Karpas-422 (cell line): ENCODE measurements at regions not wholly inside any gene's neighbourhood (a gene's known extent, or its start where the extent isn't known, plus 50 kb on each side); places are given as distances from the start of the nearest gene placed in this dataset.
"Not testable (repeated sequence)": the region's sequence is repeated elsewhere in the genome, so short reads cannot be mapped to it uniquely, and the experiment has no call there.

ENCODE experiments used
- DNase-seq: peaks from one replicate; pipeline ENCODE4 v3.0.0-alpha.2; 2015
- H2AFZ ChIP-seq: fragments of 200-600 bp; sonication (generic); 2 replicates; pipeline ENCODE4 v1.6.1; 2014; ENCODE audit warnings: antibody characterized with exemption, low read length, mixed read lengths
- H3K27ac ChIP-seq: fragments of 200-600 bp; sonication (generic); 2 replicates; pipeline ENCODE4 v1.5.1; 2014; ENCODE audit warnings: mild to moderate bottlenecking, low read length, moderate library complexity
- H3K27me3 ChIP-seq: fragments of 200-600 bp; sonication (generic); 2 replicates; pipeline ENCODE4 v1.6.1; 2014; ENCODE audit warnings: low read length, mixed read lengths
- H3K36me3 ChIP-seq: fragments of 200-600 bp; sonication (generic); 2 replicates; pipeline ENCODE4 v1.6.1; 2014; ENCODE audit warnings: low read length, mixed read lengths; ENCODE audit not compliant: insufficient read depth
- H3K4me1 ChIP-seq: fragments of 200-600 bp; sonication (generic); 2 replicates; pipeline ENCODE4 v1.6.1; 2014; ENCODE audit warnings: mild to moderate bottlenecking, low read length, mixed read lengths
- H3K4me2 ChIP-seq: fragments of 200-600 bp; sonication (generic); 2 replicates; pipeline ENCODE4 v1.6.1; 2014; ENCODE audit warnings: low read length, low read depth, mild to moderate bottlenecking; ENCODE audit not compliant: poor library complexity, severe bottlenecking
- H3K4me3 ChIP-seq: fragments of 200-600 bp; sonication (generic); 2 replicates; pipeline ENCODE4 v1.5.1; 2014; ENCODE audit warnings: mild to moderate bottlenecking, antibody characterized with exemption, low read length, mixed read lengths
- H3K79me2 ChIP-seq: fragments of 200-600 bp; sonication (generic); 2 replicates; pipeline ENCODE4 v1.6.1; 2014; ENCODE audit warnings: mild to moderate bottlenecking, low read length, mixed read lengths
- H3K9ac ChIP-seq: fragments of 200-600 bp; sonication (generic); 2 replicates; pipeline ENCODE4 v1.6.0; 2014; ENCODE audit warnings: low read length
- H3K9me2 ChIP-seq: fragments of 200-600 bp; sonication (generic), shearing (Covaris generic); replicated peaks from 2 replicates; pipeline ENCODE4 v1.6.0; 2014; ENCODE audit warnings: mild to moderate bottlenecking, low read length, moderate library complexity; ENCODE audit not compliant: insufficient read depth
- H3K9me3 ChIP-seq: fragments of 300-700, 200-600 bp; sonication (generic); 2 replicates; pipeline ENCODE4 v1.6.1; 2014; ENCODE audit warnings: low read length, mixed read lengths
- H4K20me1 ChIP-seq: fragments of 200-600 bp; sonication (generic); 2 replicates; pipeline ENCODE4 v1.6.1; 2014; ENCODE audit warnings: mild to moderate bottlenecking, antibody characterized with exemption, low read length, low read depth; ENCODE audit not compliant: insufficient read depth

DNA sequence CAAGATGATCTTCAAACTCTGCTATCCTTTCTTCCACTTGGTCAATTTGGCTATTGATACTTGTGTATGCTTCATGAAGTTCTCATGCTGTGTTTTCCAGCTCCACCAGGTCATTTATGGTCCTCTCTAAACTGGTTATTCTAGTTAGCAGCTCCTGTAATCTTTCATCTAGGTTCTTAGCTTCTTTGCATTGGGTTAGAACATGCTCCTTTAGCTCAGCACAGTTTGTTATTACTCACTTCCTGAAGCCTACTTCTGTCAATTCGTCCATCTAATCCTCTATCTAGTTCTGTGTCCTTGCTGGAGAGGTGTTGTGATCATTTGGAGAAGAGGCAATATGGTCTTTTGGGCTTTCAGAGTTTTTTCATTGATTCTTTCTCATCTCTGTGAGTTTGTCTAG, 430.2 kb upstream of the ACVR2A start:
- not testable (repeated sequence) for H3K4me2 ChIP-seq, H3K36me3 ChIP-seq, H3K4me3 ChIP-seq, H3K9me2 ChIP-seq, H3K9ac ChIP-seq, H3K27me3 ChIP-seq, H3K4me1 ChIP-seq, H3K27ac ChIP-seq, H3K79me2 ChIP-seq, H4K20me1 ChIP-seq, H3K9me3 ChIP-seq, H2AFZ ChIP-seq
- DNase-seq: peak; percentile 21

DNA sequence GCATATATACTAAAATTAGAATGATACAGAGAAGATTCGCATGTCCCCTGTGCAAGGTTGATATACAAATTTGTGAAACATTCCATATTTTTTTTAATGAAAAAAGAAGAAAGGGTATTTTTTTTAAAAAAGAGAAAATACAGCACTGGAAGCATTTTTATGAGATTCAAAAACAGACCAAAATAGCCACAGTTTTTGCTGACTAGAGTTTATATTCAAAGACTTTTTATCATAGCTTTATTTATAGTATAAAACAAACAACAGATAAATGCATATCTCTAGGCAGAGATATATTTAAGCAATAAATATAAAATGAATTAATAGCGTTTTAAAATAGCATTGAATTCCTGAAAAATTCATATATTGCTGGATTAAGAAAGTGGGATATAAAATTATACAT, 436.5 kb upstream of the ACVR2A start:
- H3K27me3 ChIP-seq: no peaks in the 10 kb centered on the region

DNA sequence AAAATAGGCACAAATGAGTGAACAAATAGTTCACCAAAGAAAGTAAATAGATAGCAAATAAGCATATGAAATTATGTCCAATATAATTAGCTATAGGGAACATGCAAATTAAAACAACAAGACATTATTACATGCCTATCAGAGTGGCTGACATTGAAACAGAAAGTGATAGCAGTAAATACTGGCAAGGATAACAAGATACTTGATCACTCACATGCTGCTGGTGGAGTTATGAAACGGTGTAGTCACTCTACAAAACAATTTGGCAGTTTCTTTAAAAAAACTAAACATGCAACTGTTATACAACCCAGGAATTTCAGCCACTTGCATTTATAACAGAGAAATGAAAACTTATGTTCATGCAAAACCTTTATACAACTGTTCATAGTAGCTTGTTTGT, 439.2 kb upstream of the ACVR2A start:
- Histone ChIP-seq H3K27me3 (0 out of 2 replicates have a peak, but pooled peaks cover 2% of the 10 kb centered on the region), H3K4me1 (no peaks in the 10 kb centered on the region), H3K9me2 (no peaks in the 10 kb centered on the region), H3K27ac (no peak overlapping the region), H3K79me2 (no peaks in the 10 kb centered on the region), H3K4me3 (no peak overlapping the region), H3K9me3 (no peaks in the 10 kb centered on the region), H3K4me2 (no peak overlapping the region), H4K20me1 (no peaks in the 10 kb centered on the region), H2AFZ (no peak overlapping the region), H3K9ac (no peak overlapping the region), H3K36me3 (no peaks in the 10 kb centered on the region)
- DNase-seq: no peak

More for the DNA sequence above, 436.5 kb upstream of the ACVR2A start:
- no peaks in the 10 kb centered on the region for H3K9me3 ChIP-seq
- H4K20me1 ChIP-seq: no peaks in the 10 kb centered on the region
- no peak overlapping the region for H3K4me2 ChIP-seq
- no peak overlapping the region for H3K9ac ChIP-seq
- no peaks in the 10 kb centered on the region for H3K9me2 ChIP-seq
- H3K36me3 ChIP-seq: no peaks in the 10 kb centered on the region
- H3K27ac ChIP-seq: no peak overlapping the region
- H3K79me2 ChIP-seq: no peaks in the 10 kb centered on the region
- H3K4me3 ChIP-seq: no peak overlapping the region
- H2AFZ ChIP-seq: no peak overlapping the region
- H3K4me1 ChIP-seq: no peaks in the 10 kb centered on the region
- no peak for DNase-seq

DNA sequence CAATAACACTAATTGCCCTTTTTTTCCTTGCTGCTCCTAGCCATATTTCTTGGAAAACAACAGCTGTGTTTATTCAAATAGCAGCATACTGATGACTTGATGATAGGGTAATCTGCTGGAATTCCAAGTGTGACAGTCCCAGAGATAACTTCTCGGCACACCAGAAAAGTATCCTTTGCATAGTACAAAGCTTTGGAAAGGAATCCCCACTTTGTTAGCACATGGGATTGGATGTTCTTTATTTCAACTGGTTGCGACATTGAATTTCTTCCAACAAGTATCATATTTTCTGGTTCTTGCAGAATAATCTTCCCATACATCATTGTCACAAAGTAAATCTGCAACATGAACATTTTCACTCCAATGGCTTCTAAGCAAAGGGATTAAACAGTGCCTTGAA, 445.8 kb upstream of the ACVR2A start:
- Histone ChIP-seq H3K79me2 (no peaks in the 10 kb centered on the region), H3K27ac (no peak overlapping the region), H3K4me1 (no peaks in the 10 kb centered on the region), H2AFZ (no peak overlapping the region), H3K9me3 (no peaks in the 10 kb centered on the region), H3K27me3 (0 out of 2 replicates have a peak, but pooled peaks cover 3% of the 10 kb centered on the region), H3K4me2 (no peak overlapping the region), H3K9ac (no peak overlapping the region), H3K9me2 (no peaks in the 10 kb centered on the region), H3K4me3 (no peak overlapping the region), H3K36me3 (no peaks in the 10 kb centered on the region), H4K20me1 (no peaks in the 10 kb centered on the region)
- no peak for DNase-seq

DNA sequence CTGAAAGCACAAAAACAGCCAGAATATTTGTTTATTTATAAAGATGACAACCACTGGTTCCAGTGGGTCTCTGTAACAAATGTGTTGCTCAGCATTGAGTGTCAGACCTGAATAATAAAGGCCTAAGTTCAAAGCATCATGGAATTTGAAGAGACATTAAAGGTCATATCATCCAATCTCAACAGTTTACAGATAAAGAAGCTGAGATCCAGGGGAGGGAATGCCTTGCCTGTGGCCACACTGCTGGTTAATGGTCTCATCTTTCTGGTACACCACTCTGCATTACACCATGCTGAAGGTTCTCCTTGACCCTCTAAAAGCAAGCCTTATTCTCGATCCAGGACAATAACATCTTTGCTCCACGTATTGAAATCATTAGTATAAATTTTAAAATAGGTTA, 446.5 kb upstream of the ACVR2A start:
- H3K9me2 ChIP-seq: no peaks in the 10 kb centered on the region
- H3K9ac ChIP-seq: no peak overlapping the region
- no peak overlapping the region for H2AFZ ChIP-seq
- no peaks in the 10 kb centered on the region for H4K20me1 ChIP-seq
- no peak overlapping the region for H3K4me2 ChIP-seq
- no peaks in the 10 kb centered on the region for H3K9me3 ChIP-seq
- no peak for DNase-seq
- no peak overlapping the region for H3K4me3 ChIP-seq
- no peaks in the 10 kb centered on the region for H3K36me3 ChIP-seq
- 0 out of 2 replicates have a peak, but pooled peaks cover 3% of the 10 kb centered on the region for H3K27me3 ChIP-seq
- H3K4me1 ChIP-seq: no peaks in the 10 kb centered on the region
- no peaks in the 10 kb centered on the region for H3K79me2 ChIP-seq
- H3K27ac ChIP-seq: no peak overlapping the region

DNA sequence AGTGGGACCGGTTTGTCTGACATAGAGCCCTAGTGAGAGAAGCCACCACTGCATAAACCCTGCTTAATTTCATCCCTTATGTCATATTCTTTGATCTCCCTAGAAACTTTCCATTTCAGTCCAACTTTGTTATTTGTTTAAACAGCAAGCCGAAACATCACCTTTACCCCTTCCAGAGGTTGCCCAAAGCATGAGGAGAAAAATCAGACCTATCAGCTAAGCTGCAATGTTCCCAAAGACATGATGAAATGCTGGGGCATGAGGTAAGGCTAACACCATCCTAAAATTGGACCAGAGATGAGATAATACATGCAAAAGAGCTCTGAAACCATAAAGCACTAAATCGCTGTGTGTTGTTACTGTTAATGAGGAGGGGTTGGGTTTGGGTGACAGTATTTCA, 447.9 kb upstream of the ACVR2A start:
- Histone ChIP-seq H3K4me2 (no peak overlapping the region), H3K4me1 (no peaks in the 10 kb centered on the region), H3K27me3 (0 out of 2 replicates have a peak, but pooled peaks cover 3% of the 10 kb centered on the region), H3K9me3 (no peaks in the 10 kb centered on the region), H3K9me2 (no peaks in the 10 kb centered on the region), H3K79me2 (no peaks in the 10 kb centered on the region), H3K9ac (no peak overlapping the region), H2AFZ (no peak overlapping the region), H3K27ac (no peak overlapping the region), H4K20me1 (no peaks in the 10 kb centered on the region), H3K4me3 (no peak overlapping the region), H3K36me3 (no peaks in the 10 kb centered on the region)
- DNase-seq: no peak

DNA sequence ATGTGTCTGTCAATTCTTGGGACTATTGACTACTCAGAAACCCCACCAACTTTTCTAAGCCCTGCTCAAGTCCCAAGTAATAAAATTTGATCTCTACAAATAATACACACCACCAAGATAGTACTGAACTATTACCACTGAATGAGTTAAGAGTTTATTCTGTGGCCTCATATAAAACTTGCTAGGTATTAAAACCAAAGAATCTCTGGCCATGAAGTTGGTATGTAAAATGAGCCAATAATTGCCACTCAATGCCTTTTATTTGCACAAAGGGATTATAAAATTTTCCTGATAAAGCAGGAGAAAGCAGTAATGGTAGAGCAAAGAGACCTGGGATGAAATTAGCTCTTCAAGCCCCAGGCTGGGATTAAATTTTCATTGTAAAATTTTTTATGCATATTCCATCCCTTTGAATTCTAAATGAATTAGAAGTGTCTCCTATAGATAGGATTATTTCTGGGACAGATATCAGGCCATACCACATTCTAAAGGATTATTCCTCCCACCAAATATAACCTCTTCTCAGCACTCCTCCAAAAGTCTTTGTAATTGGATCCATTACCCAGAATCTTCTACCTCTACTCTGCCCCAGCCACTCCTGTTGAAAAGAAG, 450.5 kb upstream of the ACVR2A start:
- DNase-seq: no peak
- no peaks in the 10 kb centered on the region for H3K27me3 ChIP-seq
- no peaks in the 10 kb centered on the region for H3K9me2 ChIP-seq
- H3K9ac ChIP-seq: no peak overlapping the region
- H3K9me3 ChIP-seq: no peaks in the 10 kb centered on the region
- H4K20me1 ChIP-seq: no peaks in the 10 kb centered on the region
- no peak overlapping the region for H3K4me3 ChIP-seq
- no peaks in the 10 kb centered on the region for H3K36me3 ChIP-seq
- H3K4me2 ChIP-seq: no peak overlapping the region
- no peaks in the 10 kb centered on the region for H3K79me2 ChIP-seq
- no peak overlapping the region for H3K27ac ChIP-seq
- H3K4me1 ChIP-seq: no peaks in the 10 kb centered on the region
- no peak overlapping the region for H2AFZ ChIP-seq

DNA sequence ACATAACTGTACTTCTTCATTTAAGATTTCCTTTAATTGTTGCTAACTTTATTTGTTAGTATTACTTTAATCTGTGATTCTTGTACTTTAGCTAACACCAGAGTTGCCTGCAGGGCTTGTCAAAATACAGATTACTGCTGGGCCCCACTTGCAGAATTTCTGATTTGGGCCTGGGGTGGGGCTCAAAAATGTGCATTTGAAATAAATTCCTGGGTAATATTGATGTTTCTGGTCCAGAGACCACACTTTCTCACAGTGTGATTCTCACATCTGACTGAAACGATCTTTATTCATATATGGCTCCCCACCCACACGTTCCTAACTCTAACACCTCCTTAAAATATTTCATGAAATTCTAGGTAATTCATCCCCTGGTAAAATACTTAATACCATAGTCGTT, 452.6 kb upstream of the ACVR2A start:
- no peak overlapping the region for H3K4me3 ChIP-seq
- DNase-seq: no peak
- H2AFZ ChIP-seq: no peak overlapping the region
- no peaks in the 10 kb centered on the region for H3K4me1 ChIP-seq
- no peak overlapping the region for H3K4me2 ChIP-seq
- H3K36me3 ChIP-seq: no peaks in the 10 kb centered on the region
- no peaks in the 10 kb centered on the region for H3K9me3 ChIP-seq
- no peaks in the 10 kb centered on the region for H3K9me2 ChIP-seq
- no peaks in the 10 kb centered on the region for H3K27me3 ChIP-seq
- no peak overlapping the region for H3K27ac ChIP-seq
- no peak overlapping the region for H3K9ac ChIP-seq
- H4K20me1 ChIP-seq: no peaks in the 10 kb centered on the region
- no peaks in the 10 kb centered on the region for H3K79me2 ChIP-seq

DNA sequence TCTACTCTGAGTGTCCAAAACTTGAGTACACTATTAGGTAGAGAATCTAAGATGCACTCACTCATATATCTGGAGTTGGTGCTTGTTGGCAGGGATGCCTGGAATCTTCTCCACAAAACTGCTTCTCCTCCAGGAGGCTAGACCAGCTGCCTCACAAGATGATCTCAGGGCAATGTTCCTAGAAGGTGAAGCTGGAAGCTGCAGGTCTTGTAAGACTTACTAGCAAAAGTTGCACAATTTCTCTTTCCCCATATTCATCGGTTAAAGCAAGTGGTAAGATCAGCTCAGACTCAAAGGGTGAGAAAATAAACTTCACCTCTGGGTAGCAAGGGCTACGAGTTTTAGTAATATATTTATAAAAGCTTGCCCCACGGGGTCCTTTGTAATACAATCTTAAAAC, 454.4 kb upstream of the ACVR2A start:
- Histone ChIP-seq H2AFZ (no peak overlapping the region), H3K36me3 (no peaks in the 10 kb centered on the region), H3K4me3 (no peak overlapping the region), H3K9me2 (no peaks in the 10 kb centered on the region), H3K9me3 (no peaks in the 10 kb centered on the region), H3K27me3 (no peaks in the 10 kb centered on the region), H4K20me1 (no peaks in the 10 kb centered on the region), H3K4me1 (no peaks in the 10 kb centered on the region), H3K9ac (no peak overlapping the region), H3K4me2 (no peak overlapping the region), H3K79me2 (no peaks in the 10 kb centered on the region), H3K27ac (no peak overlapping the region)
- no peak for DNase-seq
